CD4-positive, alpha-beta T cell (primary cell): ENCODE measurements at regions not wholly inside any gene's neighbourhood (a gene's known extent, or its start where the extent isn't known, plus 50 kb on each side); places are given as distances from the start of the nearest gene placed in this dataset.

Experiments used
- ATAC-seq: fragments of 200-7000 bp; cut with Tn5 transposase; one replicate; pipeline ENCODE4 v1.10.0; 2022; ENCODE audit warnings: mild to moderate bottlenecking; ENCODE audit not compliant: poor library complexity
- CTCF ChIA-PET: fragments of 350-600 bp; sonication (Branson Sonifier 250); formaldehyde crosslinking; loops from one replicate; lab custom pipeline; 2021; ENCODE audit warnings: antibody characterized with exemption, inconsistent platforms; lab: Charles Lee
- POLR2A ChIA-PET: fragments of 350-600 bp; sonication (Branson Sonifier 250); formaldehyde crosslinking; loops from one replicate; lab custom pipeline; 2021; ENCODE audit warnings: antibody characterized with exemption, inconsistent platforms; lab: Charles Lee
- DNase-seq, 14 experiments: peaks; one replicate each; pipeline ENCODE4 v3.0.0-alpha.2; 2013 to 2020; ENCODE audit warnings: mixed read lengths in 2 of 14
- H3K27ac ChIP-seq, 2 donors: one replicate each; pipeline versions ENCODE4 v1.5.1 to v1.7.0; 2013; ENCODE audit warnings: low read length in 2 of 2, low read depth in 1 of 2, mild to moderate bottlenecking in 1 of 2
- H3K27me3 ChIP-seq, 2 experiments: 1 replicate in 1 of 2; 2 replicates in 1 of 2; pipeline versions ENCODE4 v1.6.1 to v1.7.0; 2013; ENCODE audit warnings: low read length in 2 of 2, control low read depth in 1 of 2, mild to moderate bottlenecking in 1 of 2, moderate library complexity in 1 of 2; ENCODE audit not compliant: insufficient read depth in 2 of 2, control insufficient read depth in 1 of 2
- H3K36me3 ChIP-seq: one replicate; pipeline ENCODE4 v1.6.1; 2013; ENCODE audit warnings: low read length, control low read depth; ENCODE audit not compliant: insufficient read depth
- H3K4me1 ChIP-seq: one replicate; pipeline ENCODE4 v1.6.1; 2013; ENCODE audit warnings: low read length, control low read depth; ENCODE audit not compliant: insufficient read depth
- H3K4me3 ChIP-seq: one replicate; pipeline ENCODE4 v1.5.1; 2013; ENCODE audit warnings: mild to moderate bottlenecking, low read length, moderate library complexity
- H3K9me3 ChIP-seq, 2 experiments: 1 replicate in 1 of 2; 2 replicates in 1 of 2; pipeline versions ENCODE4 v1.6.1 to v1.7.0; 2013; ENCODE audit warnings: low read length in 2 of 2, mild to moderate bottlenecking in 2 of 2, control low read depth in 1 of 2, moderate library complexity in 1 of 2; ENCODE audit not compliant: control insufficient read depth in 1 of 2, insufficient read depth in 1 of 2
- H3K27ac Mint-ChIP-seq: one replicate; pipeline ENCODE4 v1.8.0; 2020; ENCODE audit warnings: mixed read lengths
- H3K27me3 Mint-ChIP-seq: one replicate; pipeline ENCODE4 v1.8.0; 2021; ENCODE audit warnings: mixed read lengths
- H3K36me3 Mint-ChIP-seq: one replicate; pipeline ENCODE4 v1.8.0; 2021; ENCODE audit warnings: low read depth, mixed read lengths
- H3K4me1 Mint-ChIP-seq: one replicate; pipeline ENCODE4 v1.8.0; 2021; ENCODE audit warnings: low read depth, mixed read lengths
- H3K4me3 Mint-ChIP-seq: one replicate; pipeline ENCODE4 v1.8.0; 2020; ENCODE audit warnings: mild to moderate bottlenecking, mixed read lengths
- H3K9me3 Mint-ChIP-seq: one replicate; pipeline ENCODE4 v1.8.0; 2020; ENCODE audit warnings: mixed read lengths
- intact Hi-C, 2 experiments: fragments of 100-400 bp; cut with DNase I in 1 of 2; cut with micrococcal nuclease in 1 of 2; formaldehyde crosslinking; loops; one replicate each; pipeline versions ENCODE4 v1.15.1 to v1.9.0; 2023 to 2025; cut with DNase I, micrococcal nuclease
- TF ChIP-seq, protein P1 (sequence below): fragments of 200-600 bp; IDR thresholded peaks from one replicate; pipeline ENCODE4 v1.8.0; 2022; ENCODE audit warnings: antibody characterized with exemption, mild to moderate bottlenecking

DNA sequence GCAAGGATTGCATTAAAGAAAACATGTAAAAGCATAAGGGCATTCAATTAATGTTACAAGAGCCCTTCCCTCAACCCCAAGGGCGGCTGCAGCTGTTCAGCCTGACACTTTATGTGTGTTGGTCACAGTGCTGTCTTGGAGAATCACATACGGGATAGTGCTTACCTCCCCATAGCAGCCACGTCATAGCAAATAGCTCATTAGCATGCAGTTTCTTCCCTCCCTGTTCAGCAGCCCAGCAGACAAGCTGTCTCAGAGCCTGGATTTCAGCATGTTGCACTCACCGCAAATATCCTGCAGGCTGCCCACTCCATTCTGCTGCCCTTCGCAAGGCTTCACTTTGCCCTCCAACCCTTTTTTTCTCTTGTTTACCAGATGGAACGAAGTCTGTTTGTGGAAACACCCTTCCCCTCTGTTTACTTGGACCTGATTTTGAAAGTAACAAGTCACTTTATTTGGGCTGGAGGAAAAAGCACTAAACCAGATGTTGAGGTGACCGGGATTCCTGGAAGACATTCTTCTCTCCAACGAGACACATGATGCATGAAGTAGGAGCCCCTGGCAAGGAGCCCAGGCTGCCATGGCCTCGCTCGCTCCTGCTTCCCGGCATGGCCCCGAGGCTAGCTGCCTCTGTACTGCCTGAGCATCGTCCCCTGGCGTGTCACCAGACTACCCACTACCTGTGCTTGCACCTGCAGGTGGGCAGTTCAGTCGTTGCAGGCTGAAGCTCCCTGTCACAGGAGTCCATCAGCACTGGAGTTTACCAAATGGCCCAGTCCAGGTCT, 151.6 kb upstream of the GMDS start:
- Histone ChIP-seq H3K27me3 (no peaks in the 10 kb centered on the region), H3K36me3 (no peaks in the 10 kb centered on the region), H3K4me3 (no peak overlapping the region), H3K4me1 (no peaks in the 10 kb centered on the region), H3K9me3 (no peaks in the 10 kb centered on the region), H3K27ac (no peak overlapping the region)
- Mint-ChIP-seq H3K4me1 (no peaks in the 10 kb centered on the region), H3K4me3 (no peak overlapping the region), H3K36me3 (peaks cover 14% of the 10 kb centered on the region), H3K9me3 (peaks cover 2% of the 10 kb centered on the region), H3K27me3 (no peaks in the 10 kb centered on the region), H3K27ac (no peak overlapping the region)
- intact Hi-C loops: no loop called here
- ChIA-PET POLR2A (no interaction called here), CTCF (interaction anchor here (1.8 kb wide), 1 partner anchor 15 kb away, joined by 3 read pairs; no protein-coding TSS in a partner anchor)
- ATAC-seq: no peak
- DNase-seq: no peak
- TF ChIP-seq, protein P1, sequence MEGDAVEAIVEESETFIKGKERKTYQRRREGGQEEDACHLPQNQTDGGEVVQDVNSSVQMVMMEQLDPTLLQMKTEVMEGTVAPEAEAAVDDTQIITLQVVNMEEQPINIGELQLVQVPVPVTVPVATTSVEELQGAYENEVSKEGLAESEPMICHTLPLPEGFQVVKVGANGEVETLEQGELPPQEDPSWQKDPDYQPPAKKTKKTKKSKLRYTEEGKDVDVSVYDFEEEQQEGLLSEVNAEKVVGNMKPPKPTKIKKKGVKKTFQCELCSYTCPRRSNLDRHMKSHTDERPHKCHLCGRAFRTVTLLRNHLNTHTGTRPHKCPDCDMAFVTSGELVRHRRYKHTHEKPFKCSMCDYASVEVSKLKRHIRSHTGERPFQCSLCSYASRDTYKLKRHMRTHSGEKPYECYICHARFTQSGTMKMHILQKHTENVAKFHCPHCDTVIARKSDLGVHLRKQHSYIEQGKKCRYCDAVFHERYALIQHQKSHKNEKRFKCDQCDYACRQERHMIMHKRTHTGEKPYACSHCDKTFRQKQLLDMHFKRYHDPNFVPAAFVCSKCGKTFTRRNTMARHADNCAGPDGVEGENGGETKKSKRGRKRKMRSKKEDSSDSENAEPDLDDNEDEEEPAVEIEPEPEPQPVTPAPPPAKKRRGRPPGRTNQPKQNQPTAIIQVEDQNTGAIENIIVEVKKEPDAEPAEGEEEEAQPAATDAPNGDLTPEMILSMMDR: no peak

GRCh38 chr6:2396042-2396657, 150.7 kb upstream of the GMDS start:
- POLR2A ChIA-PET: no interaction called here
- no peak for ATAC-seq
- Mint-ChIP-seq H3K36me3 (peaks cover 12% of the 10 kb centered on the region), H3K4me3 (no peak overlapping the region), H3K27me3 (no peaks in the 10 kb centered on the region), H3K27ac (no peak overlapping the region), H3K4me1 (no peaks in the 10 kb centered on the region), H3K9me3 (peaks cover 2% of the 10 kb centered on the region)
- no peak overlapping the region for H3K27ac ChIP-seq
- no peak for DNase-seq
- no peaks in the 10 kb centered on the region for H3K9me3 ChIP-seq
- no peaks in the 10 kb centered on the region for H3K27me3 ChIP-seq
- CTCF ChIA-PET: interaction anchor here (1.8 kb wide), 1 partner anchor 16 kb away, joined by 3 read pairs; no protein-coding TSS in a partner anchor
- no peaks in the 10 kb centered on the region for H3K36me3 ChIP-seq
- intact Hi-C loops: no loop called here
- TF ChIP-seq, protein P1: no peak
- no peak overlapping the region for H3K4me3 ChIP-seq
- H3K4me1 ChIP-seq: no peaks in the 10 kb centered on the region

- TF ChIP-seq, protein P1: no peak
- Mint-ChIP-seq H3K27ac (no peak overlapping the region), H3K27me3 (no peaks in the 10 kb centered on the region), H3K36me3 (no peaks in the 10 kb centered on the region), H3K4me1 (no peaks in the 10 kb centered on the region), H3K9me3 (no peaks in the 10 kb centered on the region), H3K4me3 (no peak overlapping the region)
- no peaks in the 10 kb centered on the region for H3K4me1 ChIP-seq
- ATAC-seq: no peak
- intact Hi-C loops: no loop called here
- H3K27me3 ChIP-seq: no peaks in the 10 kb centered on the region
- H3K36me3 ChIP-seq: no peaks in the 10 kb centered on the region
- CTCF ChIA-PET: no interaction called here
- H3K27ac ChIP-seq: no peak overlapping the region
- DNase-seq: no peak
- no peak overlapping the region for H3K4me3 ChIP-seq
- POLR2A ChIA-PET: no interaction called here
- no peaks in the 10 kb centered on the region for H3K9me3 ChIP-seq
Measured at GRCh38 chr6:2388554-2389324, 143.3 kb upstream of the GMDS start.
